Activated CD4-positive, alpha-beta T cell treated with anti-CD3 and anti-CD28 coated beads, Interleukin-2, amount 10 ng/mL, durations not matched to agents 7 days and 5 days (primary cell): ENCODE measurements at regions not wholly inside any gene's neighbourhood (a gene's known extent, or its start where the extent isn't known, plus 50 kb on each side); places are given as distances from the start of the nearest gene placed in this dataset.
"Not testable (repeated sequence)": the region's sequence is repeated elsewhere in the genome, so short reads cannot be mapped to it uniquely, and the experiment has no call there.

Source experiments
- CTCF ChIA-PET: fragments of 350-600 bp; sonication (Branson Sonifier 250); formaldehyde crosslinking; loops from one replicate; lab custom pipeline; 2021; ENCODE audit warnings: antibody characterized with exemption; lab: Charles Lee
- POLR2A ChIA-PET: fragments of 350-600 bp; sonication (Branson Sonifier 250); formaldehyde crosslinking; loops from one replicate; lab custom pipeline; 2021; ENCODE audit warnings: antibody characterized with exemption; lab: Charles Lee
- DNase-seq: peaks from one replicate; pipeline ENCODE4 v3.0.0-alpha.2; 2020
- H3K27ac Mint-ChIP-seq: one replicate; pipeline ENCODE4 v1.8.0; 2021; ENCODE audit warnings: mild to moderate bottlenecking, moderate library complexity, mixed read lengths
- H3K27me3 Mint-ChIP-seq: one replicate; pipeline ENCODE4 v1.8.0; 2021; ENCODE audit warnings: mixed read lengths
- H3K36me3 Mint-ChIP-seq: one replicate; pipeline ENCODE4 v1.8.0; 2021; ENCODE audit warnings: low read depth, mixed read lengths
- H3K4me1 Mint-ChIP-seq: one replicate; pipeline ENCODE4 v1.8.0; 2021; ENCODE audit warnings: mixed read lengths
- H3K4me3 Mint-ChIP-seq: one replicate; pipeline ENCODE4 v1.8.0; 2021; ENCODE audit warnings: mild to moderate bottlenecking, moderate library complexity, mixed read lengths
- H3K9me3 Mint-ChIP-seq: one replicate; pipeline ENCODE4 v1.8.0; 2021; ENCODE audit warnings: mixed read lengths

GRCh38 chr10:9437131-9437530 lies 1382.6 kb downstream of the GATA3 start:
- Mint-ChIP-seq H3K27ac (no peak overlapping the region), H3K4me3 (no peak overlapping the region), H3K27me3 (no peaks in the 10 kb centered on the region), H3K4me1 (no peaks in the 10 kb centered on the region), H3K36me3 (no peaks in the 10 kb centered on the region), H3K9me3 (no peaks in the 10 kb centered on the region)
- CTCF ChIA-PET = no interaction called here
- no peak for DNase-seq
- POLR2A ChIA-PET = no interaction called here

GRCh38 chr10:9443758-9444157 lies 1389.3 kb downstream of the GATA3 start:
- no peaks in the 10 kb centered on the region for H3K27me3 Mint-ChIP-seq
- DNase-seq = no peak
- ChIA-PET POLR2A (no interaction called here), CTCF (no interaction called here)
- H3K27ac Mint-ChIP-seq = no peak overlapping the region
- H3K36me3 Mint-ChIP-seq = no peaks in the 10 kb centered on the region
- no peak overlapping the region for H3K4me3 Mint-ChIP-seq
- no peaks in the 10 kb centered on the region for H3K9me3 Mint-ChIP-seq
- H3K4me1 Mint-ChIP-seq = no peaks in the 10 kb centered on the region

- ChIA-PET POLR2A (interaction anchor here (0.5 kb wide), 1 partner anchor 26 kb away, joined by 4 read pairs; no protein-coding TSS in a partner anchor), CTCF (no interaction called here)
- H3K9me3 Mint-ChIP-seq = peaks cover 7% of the 10 kb centered on the region
- DNase-seq = no peak
- no peaks in the 10 kb centered on the region for H3K4me1 Mint-ChIP-seq
- H3K27ac Mint-ChIP-seq = no peak overlapping the region
- no peaks in the 10 kb centered on the region for H3K27me3 Mint-ChIP-seq
- no peaks in the 10 kb centered on the region for H3K36me3 Mint-ChIP-seq
- H3K4me3 Mint-ChIP-seq = no peak overlapping the region
Observed at GRCh38 chr10:9449530-9449929, 1395.0 kb downstream of the GATA3 start.

- H3K4me1 Mint-ChIP-seq = no peaks in the 10 kb centered on the region
- POLR2A ChIA-PET = no interaction called here
- no peak for DNase-seq
- H3K27ac Mint-ChIP-seq = no peak overlapping the region
- CTCF ChIA-PET = no interaction called here
- no peak overlapping the region for H3K4me3 Mint-ChIP-seq
- H3K36me3 Mint-ChIP-seq = no peaks in the 10 kb centered on the region
- peaks cover 10% of the 10 kb centered on the region for H3K9me3 Mint-ChIP-seq
- H3K27me3 Mint-ChIP-seq = no peaks in the 10 kb centered on the region
Observed at GRCh38 chr10:9450801-9451200, 1396.3 kb downstream of the GATA3 start.

GRCh38 chr10:9451211-9451773 lies 1396.8 kb downstream of the GATA3 start:
- H3K36me3 Mint-ChIP-seq = no peaks in the 10 kb centered on the region
- ChIA-PET CTCF (no interaction called here), POLR2A (no interaction called here)
- no peak for DNase-seq
- no peaks in the 10 kb centered on the region for H3K27me3 Mint-ChIP-seq
- H3K9me3 Mint-ChIP-seq = peaks cover 10% of the 10 kb centered on the region
- H3K4me3 Mint-ChIP-seq = no peak overlapping the region
- H3K27ac Mint-ChIP-seq = no peak overlapping the region
- no peaks in the 10 kb centered on the region for H3K4me1 Mint-ChIP-seq

- CTCF ChIA-PET = no interaction called here
- H3K36me3 Mint-ChIP-seq = no peaks in the 10 kb centered on the region
- POLR2A ChIA-PET = no interaction called here
- no peak for DNase-seq
- no peaks in the 10 kb centered on the region for H3K27me3 Mint-ChIP-seq
- no peaks in the 10 kb centered on the region for H3K4me1 Mint-ChIP-seq
- H3K4me3 Mint-ChIP-seq = no peak overlapping the region
- H3K9me3 Mint-ChIP-seq = peaks cover 10% of the 10 kb centered on the region
- H3K27ac Mint-ChIP-seq = no peak overlapping the region
Observed at GRCh38 chr10:9452056-9452455, 1397.6 kb downstream of the GATA3 start.

GRCh38 chr10:9453871-9454270 lies 1399.4 kb downstream of the GATA3 start:
- CTCF ChIA-PET, DNase-seq, H3K4me1 Mint-ChIP-seq, POLR2A ChIA-PET, H3K36me3 Mint-ChIP-seq, H3K9me3 Mint-ChIP-seq, H3K27me3 Mint-ChIP-seq, H3K4me3 Mint-ChIP-seq, H3K27ac Mint-ChIP-seq: not testable (repeated sequence)

- no peak for DNase-seq
- no peak overlapping the region for H3K27ac Mint-ChIP-seq
- H3K27me3 Mint-ChIP-seq = no peaks in the 10 kb centered on the region
- ChIA-PET CTCF (no interaction called here), POLR2A (interaction anchor here (0.6 kb wide), 1 partner anchor 31 kb away, joined by 5 read pairs; no protein-coding TSS in a partner anchor)
- no peaks in the 10 kb centered on the region for H3K4me1 Mint-ChIP-seq
- H3K4me3 Mint-ChIP-seq = no peak overlapping the region
- no peaks in the 10 kb centered on the region for H3K9me3 Mint-ChIP-seq
- no peaks in the 10 kb centered on the region for H3K36me3 Mint-ChIP-seq
Observed at GRCh38 chr10:9469663-9470205, 1415.2 kb downstream of the GATA3 start.

- POLR2A ChIA-PET = no interaction called here
- H3K27me3 Mint-ChIP-seq = no peaks in the 10 kb centered on the region
- H3K27ac Mint-ChIP-seq = no peak overlapping the region
- H3K4me3 Mint-ChIP-seq = no peak overlapping the region
- H3K9me3 Mint-ChIP-seq = no peaks in the 10 kb centered on the region
- H3K36me3 Mint-ChIP-seq = no peaks in the 10 kb centered on the region
- H3K4me1 Mint-ChIP-seq = no peaks in the 10 kb centered on the region
- CTCF ChIA-PET = interaction anchor here (0.6 kb wide), 1 partner anchor 1070 kb away, joined by 3 read pairs; no protein-coding TSS in a partner anchor
- DNase-seq = no peak
Observed at GRCh38 chr10:9470581-9470980, 1416.1 kb downstream of the GATA3 start.

GRCh38 chr10:9501944-9502343 lies 1447.5 kb downstream of the GATA3 start:
- Mint-ChIP-seq H3K36me3 (no peaks in the 10 kb centered on the region), H3K27ac (no peak overlapping the region), H3K4me1 (no peaks in the 10 kb centered on the region), H3K9me3 (no peaks in the 10 kb centered on the region), H3K4me3 (no peak overlapping the region), H3K27me3 (no peaks in the 10 kb centered on the region)
- ChIA-PET CTCF (interaction anchor here (1.1 kb wide), 1 partner anchor 16 kb away, joined by 3 read pairs; no protein-coding TSS in a partner anchor), POLR2A (no interaction called here)
- DNase-seq = no peak

- no peaks in the 10 kb centered on the region for H3K9me3 Mint-ChIP-seq
- no peak for DNase-seq
- no peaks in the 10 kb centered on the region for H3K36me3 Mint-ChIP-seq
- H3K4me1 Mint-ChIP-seq = no peaks in the 10 kb centered on the region
- H3K4me3 Mint-ChIP-seq = no peak overlapping the region
- H3K27me3 Mint-ChIP-seq = no peaks in the 10 kb centered on the region
- ChIA-PET POLR2A (no interaction called here), CTCF (no interaction called here)
- H3K27ac Mint-ChIP-seq = no peak overlapping the region
Observed at GRCh38 chr10:9504227-9504626, 1449.7 kb downstream of the GATA3 start.

GRCh38 chr10:9505546-9505945 lies 1451.1 kb downstream of the GATA3 start:
- Mint-ChIP-seq H3K36me3 (no peaks in the 10 kb centered on the region), H3K4me3 (no peak overlapping the region), H3K27ac (no peak overlapping the region), H3K9me3 (no peaks in the 10 kb centered on the region), H3K4me1 (no peaks in the 10 kb centered on the region), H3K27me3 (no peaks in the 10 kb centered on the region)
- DNase-seq = no peak
- ChIA-PET POLR2A (no interaction called here), CTCF (no interaction called here)

- no peak for DNase-seq
- POLR2A ChIA-PET = no interaction called here
- CTCF ChIA-PET = no interaction called here
- H3K9me3 Mint-ChIP-seq = no peaks in the 10 kb centered on the region
- no peak overlapping the region for H3K4me3 Mint-ChIP-seq
- no peaks in the 10 kb centered on the region for H3K27me3 Mint-ChIP-seq
- H3K27ac Mint-ChIP-seq = no peak overlapping the region
- H3K4me1 Mint-ChIP-seq = no peaks in the 10 kb centered on the region
- H3K36me3 Mint-ChIP-seq = no peaks in the 10 kb centered on the region
Observed at GRCh38 chr10:9508606-9509005, 1454.1 kb downstream of the GATA3 start.

GRCh38 chr10:9510626-9511025 lies 1456.1 kb downstream of the GATA3 start:
- no peak overlapping the region for H3K4me3 Mint-ChIP-seq
- CTCF ChIA-PET = interaction anchor here (0.6 kb wide), 1 partner anchor 1963 kb away, joined by 3 read pairs; no protein-coding TSS in a partner anchor
- H3K36me3 Mint-ChIP-seq = no peaks in the 10 kb centered on the region
- H3K27ac Mint-ChIP-seq = no peak overlapping the region
- no peaks in the 10 kb centered on the region for H3K4me1 Mint-ChIP-seq
- H3K27me3 Mint-ChIP-seq = no peaks in the 10 kb centered on the region
- POLR2A ChIA-PET = no interaction called here
- DNase-seq = no peak
- no peaks in the 10 kb centered on the region for H3K9me3 Mint-ChIP-seq
